ENCODE measurements at regions not wholly inside any gene's neighbourhood (a gene's known extent, or its start where the extent isn't known, plus 50 kb on each side); places are given as distances from the start of the nearest gene placed in this dataset.

GRCh38 chr5:31023105-31023504, 170.4 kb upstream of the CDH6 start:
- H4K20me1 ChIP-seq = no peaks in the 10 kb centered on the region

GRCh38 chr5:31021181-31021624, 172.3 kb upstream of the CDH6 start:
- Histone ChIP-seq H4K20me1 (no peaks in the 10 kb centered on the region), H3K4me1 (no peaks in the 10 kb centered on the region), H3K27me3 (no peaks in the 10 kb centered on the region), H3K4me2 (no peak overlapping the region), H3K36me3 (no peaks in the 10 kb centered on the region), H3K9ac (no peak overlapping the region), H3K27ac (no peak overlapping the region), H3K4me3 (no peak overlapping the region), H3K9me3 (no peaks in the 10 kb centered on the region)
- no peak for TF ChIP-seq Cebpa-rat (IDR thresholded peaks at IDR 0.05)

More at GRCh38 chr5:31023105-31023504, 170.4 kb upstream of the CDH6 start:
- Histone ChIP-seq H3K9me3 (no peaks in the 10 kb centered on the region), H3K27ac (no peak overlapping the region), H3K4me2 (no peak overlapping the region), H3K9ac (no peak overlapping the region), H3K4me3 (no peak overlapping the region), H3K4me1 (no peaks in the 10 kb centered on the region), H3K36me3 (no peaks in the 10 kb centered on the region), H3K27me3 (no peaks in the 10 kb centered on the region)
- TF ChIP-seq Cebpa-rat (IDR thresholded peaks at IDR 0.05) = no peak

- Histone ChIP-seq H3K9ac (no peak overlapping the region), H4K20me1 (no peaks in the 10 kb centered on the region)
- TF ChIP-seq Cebpa-rat (IDR thresholded peaks at IDR 0.05) = no peak
Observed at GRCh38 chr5:31008231-31008630, 185.3 kb upstream of the CDH6 start.

GRCh38 chr5:31007672-31008071, 185.8 kb upstream of the CDH6 start:
- Histone ChIP-seq H3K4me1 (no peaks in the 10 kb centered on the region), H3K9ac (no peak overlapping the region), H3K27ac (no peak overlapping the region), H3K36me3 (no peaks in the 10 kb centered on the region), H3K4me3 (no peak overlapping the region), H3K9me3 (no peaks in the 10 kb centered on the region), H4K20me1 (no peaks in the 10 kb centered on the region), H3K4me2 (no peak overlapping the region), H3K27me3 (no peaks in the 10 kb centered on the region)
- no peak for TF ChIP-seq Cebpa-rat (IDR thresholded peaks at IDR 0.05)

More at GRCh38 chr5:31008231-31008630, 185.3 kb upstream of the CDH6 start:
- Histone ChIP-seq H3K27me3 (no peaks in the 10 kb centered on the region), H3K4me2 (no peak overlapping the region), H3K36me3 (no peaks in the 10 kb centered on the region), H3K4me1 (no peaks in the 10 kb centered on the region), H3K4me3 (no peak overlapping the region), H3K9me3 (no peaks in the 10 kb centered on the region), H3K27ac (no peak overlapping the region)

GRCh38 chr5:31000287-31000686, 193.2 kb upstream of the CDH6 start:
- H3K9ac ChIP-seq = no peak overlapping the region
- H4K20me1 ChIP-seq = no peaks in the 10 kb centered on the region
- no peaks in the 10 kb centered on the region for H3K36me3 ChIP-seq
- no peak overlapping the region for H3K4me3 ChIP-seq
- no peaks in the 10 kb centered on the region for H3K9me3 ChIP-seq
- no peak for TF ChIP-seq Cebpa-rat (IDR thresholded peaks at IDR 0.05)
- no peak overlapping the region for H3K4me2 ChIP-seq
- no peaks in the 10 kb centered on the region for H3K27me3 ChIP-seq
- no peaks in the 10 kb centered on the region for H3K4me1 ChIP-seq
- no peak overlapping the region for H3K27ac ChIP-seq

GRCh38 chr5:30997681-30998080, 195.8 kb upstream of the CDH6 start:
- H3K9me3 ChIP-seq = no peaks in the 10 kb centered on the region
- no peak overlapping the region for H3K27ac ChIP-seq
- H3K27me3 ChIP-seq = no peaks in the 10 kb centered on the region
- H3K9ac ChIP-seq = no peak overlapping the region
- TF ChIP-seq Cebpa-rat (IDR thresholded peaks at IDR 0.05) = no peak
- H3K36me3 ChIP-seq = no peaks in the 10 kb centered on the region
- H3K4me3 ChIP-seq = no peak overlapping the region
- no peaks in the 10 kb centered on the region for H3K4me1 ChIP-seq
- no peaks in the 10 kb centered on the region for H4K20me1 ChIP-seq
- no peak overlapping the region for H3K4me2 ChIP-seq

- H3K4me3 ChIP-seq = no peak overlapping the region
- H3K9me3 ChIP-seq = no peaks in the 10 kb centered on the region
- H3K36me3 ChIP-seq = no peaks in the 10 kb centered on the region
- no peaks in the 10 kb centered on the region for H3K27me3 ChIP-seq
- no peaks in the 10 kb centered on the region for H4K20me1 ChIP-seq
- no peak overlapping the region for H3K27ac ChIP-seq
- H3K9ac ChIP-seq = no peak overlapping the region
- H3K4me2 ChIP-seq = no peak overlapping the region
- H3K4me1 ChIP-seq = no peaks in the 10 kb centered on the region
- TF ChIP-seq Cebpa-rat (IDR thresholded peaks at IDR 0.05) = no peak
Observed at GRCh38 chr5:30994902-30995301, 198.6 kb upstream of the CDH6 start.

GRCh38 chr5:30994176-30994575, 199.3 kb upstream of the CDH6 start:
- no peak for TF ChIP-seq Cebpa-rat (IDR thresholded peaks at IDR 0.05)
- H3K36me3 ChIP-seq = no peaks in the 10 kb centered on the region
- no peak overlapping the region for H3K4me3 ChIP-seq
- no peaks in the 10 kb centered on the region for H3K4me1 ChIP-seq
- H3K9ac ChIP-seq = no peak overlapping the region
- H4K20me1 ChIP-seq = no peaks in the 10 kb centered on the region
- no peaks in the 10 kb centered on the region for H3K27me3 ChIP-seq
- H3K9me3 ChIP-seq = no peaks in the 10 kb centered on the region
- H3K4me2 ChIP-seq = no peak overlapping the region
- no peak overlapping the region for H3K27ac ChIP-seq

- Histone ChIP-seq H3K9me3 (no peaks in the 10 kb centered on the region), H3K4me2 (no peak overlapping the region)
- no peak for TF ChIP-seq Cebpa-rat (IDR thresholded peaks at IDR 0.05)
Observed at GRCh38 chr5:30991462-30991861, 202.0 kb upstream of the CDH6 start.

GRCh38 chr5:30981576-30981975, 211.9 kb upstream of the CDH6 start:
- no peaks in the 10 kb centered on the region for H3K9me3 ChIP-seq
- H3K4me1 ChIP-seq = no peaks in the 10 kb centered on the region
- no peak overlapping the region for H3K27ac ChIP-seq
- H4K20me1 ChIP-seq = no peaks in the 10 kb centered on the region
- H3K4me3 ChIP-seq = no peak overlapping the region
- no peak overlapping the region for H3K9ac ChIP-seq
- no peak overlapping the region for H3K4me2 ChIP-seq
- no peak for TF ChIP-seq Cebpa-rat (IDR thresholded peaks at IDR 0.05)
- H3K36me3 ChIP-seq = no peaks in the 10 kb centered on the region
- no peaks in the 10 kb centered on the region for H3K27me3 ChIP-seq

More at GRCh38 chr5:30991462-30991861, 202.0 kb upstream of the CDH6 start:
- no peaks in the 10 kb centered on the region for H3K27me3 ChIP-seq
- H3K4me3 ChIP-seq = no peak overlapping the region
- H3K4me1 ChIP-seq = no peaks in the 10 kb centered on the region
- H4K20me1 ChIP-seq = no peaks in the 10 kb centered on the region
- no peaks in the 10 kb centered on the region for H3K36me3 ChIP-seq
- no peak overlapping the region for H3K9ac ChIP-seq
- H3K27ac ChIP-seq = no peak overlapping the region

GRCh38 chr5:30968971-30969370, 224.5 kb upstream of the CDH6 start:
- Histone ChIP-seq H3K27ac (no peak overlapping the region), H4K20me1 (no peaks in the 10 kb centered on the region), H3K4me2 (no peak overlapping the region), H3K36me3 (no peaks in the 10 kb centered on the region), H3K9ac (no peak overlapping the region), H3K9me3 (no peaks in the 10 kb centered on the region), H3K27me3 (no peaks in the 10 kb centered on the region), H3K4me1 (no peaks in the 10 kb centered on the region), H3K4me3 (no peak overlapping the region)
- TF ChIP-seq Cebpa-rat (IDR thresholded peaks at IDR 0.05) = no peak

Measured in BLaER1 (cell line).